GM12878 (cell line): ENCODE measurements at regions not wholly inside any gene's neighbourhood (a gene's known extent, or its start where the extent isn't known, plus 50 kb on each side); places are given as distances from the start of the nearest gene placed in this dataset.

ENCODE experiments used
- ATAC-seq: fragments of 200-7000 bp; cut with Tn5 transposase; 3 replicates; pipeline ENCODE4 v1.9.1; 2020; ENCODE audit warnings: mild to moderate bottlenecking, moderate library complexity
- BruUV-seq: library from RNA; stranded (reverse); fragments of 400-500 nt; replicated peaks from 2 replicates; lab custom pipeline; 2021; lab: Mats Ljungman, UMichigan
- CTCF ChIA-PET: fragments of 300-600 bp; sonication (Branson Sonifier 250); formaldehyde crosslinking; extraction: SDS; loops from one replicate; lab custom pipeline; 2021; ENCODE audit warnings: inconsistent platforms; lab: Yijun Ruan, JAX
- POLR2A ChIA-PET: fragments of 350-600 bp; formaldehyde crosslinking; extraction: SDS; loops from one replicate; lab custom pipeline; 2021; ENCODE audit warnings: inconsistent platforms; lab: Charles Lee
- RAD21 ChIA-PET: fragments of 300-600 bp; sonication (Branson Sonifier 250); formaldehyde crosslinking; loops from one replicate; lab custom pipeline; 2023; ENCODE audit warnings: antibody characterized with exemption; ENCODE audit not compliant: unreplicated experiment; lab: Charles Lee
- SMC1A ChIA-PET: fragments of 300-600 bp; sonication (Branson Sonifier 250); formaldehyde crosslinking; loops from one replicate; lab custom pipeline; 2023; ENCODE audit not compliant: unreplicated experiment, uncharacterized antibody; lab: Charles Lee
- DNase-seq: peaks from one replicate; pipeline ENCODE4 v3.0.0-alpha.2; 2011; ENCODE audit warnings: low read depth, low spot score
- FAIRE-seq: peaks from 3 replicates; lab custom pipeline; 2011; peaks lifted over from hg19 to GRCh38; lab: Jason Lieb, UNC
- H2AFZ ChIP-seq: 2 replicates; pipeline ENCODE4 v1.6.0; 2011; ENCODE audit warnings: low read depth, low read length, control low read depth; ENCODE audit not compliant: control insufficient read depth
- H3K27ac ChIP-seq: 2 replicates; pipeline ENCODE4 v1.5.1; 2011; ENCODE audit warnings: control low read depth; ENCODE audit not compliant: control insufficient read depth, insufficient read depth
- H3K27me3 ChIP-seq, 2 experiments: replicated peaks in 1 of 2; 2 replicates each; pipeline versions ENCODE4 v1.6.0 to v1.6.1; 2011; ENCODE audit warnings: low read length in 1 of 2; ENCODE audit not compliant: control insufficient read depth in 2 of 2, insufficient read depth in 2 of 2
- H3K36me3 ChIP-seq, 2 experiments: 2 replicates each; pipeline ENCODE4 v1.5.1; 2011; ENCODE audit warnings: low read length in 1 of 2; ENCODE audit not compliant: control insufficient read depth in 2 of 2, insufficient read depth in 2 of 2
- H3K4me1 ChIP-seq: 2 replicates; pipeline ENCODE4 v1.6.1; 2011; ENCODE audit warnings: mild to moderate bottlenecking, low read length, moderate library complexity, mixed read lengths; ENCODE audit not compliant: control insufficient read depth, insufficient read depth
- H3K4me2 ChIP-seq: 2 replicates; pipeline ENCODE4 v1.6.0; 2011; ENCODE audit warnings: control low read depth; ENCODE audit not compliant: control insufficient read depth, insufficient read depth
- H3K4me3 ChIP-seq: fragments of 200-600 bp; sonication (generic); 2 replicates; pipeline ENCODE4 v1.5.1; 2016
- H3K79me2 ChIP-seq: 2 replicates; pipeline ENCODE4 v1.6.0; 2011; ENCODE audit warnings: low read length; ENCODE audit not compliant: control insufficient read depth, insufficient read depth
- H3K9ac ChIP-seq: 2 replicates; pipeline ENCODE4 v1.8.0; 2011; ENCODE audit warnings: low read length, control low read depth, mixed read lengths; ENCODE audit not compliant: control insufficient read depth, insufficient read depth
- H3K9me3 ChIP-seq: replicated peaks from 3 replicates; pipeline ENCODE4 v1.5.1; 2011; ENCODE audit warnings: mild to moderate bottlenecking, low read length; ENCODE audit not compliant: control insufficient read depth, insufficient read depth
- H4K20me1 ChIP-seq: 2 replicates; pipeline ENCODE4 v1.6.0; 2011; ENCODE audit not compliant: control insufficient read depth, insufficient read depth
- CBX3 ChIP-seq: fragments of 200-600 bp; sonication (generic); IDR thresholded peaks from 2 replicates; pipeline ENCODE4 v1.6.1; 2016; ENCODE audit warnings: low read depth, borderline replicate concordance
- CREM ChIP-seq: IDR thresholded peaks from 2 replicates; pipeline ENCODE4 v1.6.1; 2014; ENCODE audit warnings: antibody characterized with exemption, low read depth
- KDM1A ChIP-seq: fragments of 200-600 bp; sonication (generic); IDR thresholded peaks from 2 replicates; pipeline ENCODE4 v1.6.1; 2016; ENCODE audit warnings: borderline replicate concordance
- MEF2B ChIP-seq: fragments of 450-650 bp; IDR thresholded peaks from 2 replicates; pipeline ENCODE4 v1.6.1; 2018; ENCODE audit warnings: mild to moderate bottlenecking, moderate library complexity; ENCODE audit not compliant: partially characterized antibody, poor library complexity, severe bottlenecking
- MYC ChIP-seq: IDR thresholded peaks from 2 replicates; pipeline ENCODE4 v1.6.1; 2011; ENCODE audit warnings: mild to moderate bottlenecking, low read length, moderate library complexity, inconsistent platforms; ENCODE audit not compliant: insufficient read depth, insufficient replicate concordance, insufficient read length, severe bottlenecking
- NRF1 ChIP-seq: conservative IDR thresholded peaks from 2 replicates; pipeline ENCODE4 v1.6.1; 2011; ENCODE audit warnings: mild to moderate bottlenecking, low read depth, low read length, improper control_type of control experiment
- RAD21 ChIP-seq: IDR thresholded peaks from 2 replicates; pipeline ENCODE4 v1.6.1; 2011; ENCODE audit warnings: mild to moderate bottlenecking, low read depth, low read length, moderate library complexity; ENCODE audit not compliant: insufficient read depth
- SMC3 ChIP-seq: IDR thresholded peaks from 2 replicates; pipeline ENCODE4 v1.6.1; 2011; ENCODE audit warnings: low read length, improper control_type of control experiment, borderline replicate concordance
- SP1 ChIP-seq: IDR thresholded peaks from one replicate; pipeline ENCODE4 v1.6.1; 2011; ENCODE audit warnings: low read depth, low read length
- SREBF1 ChIP-seq: IDR thresholded peaks from 2 replicates; pipeline ENCODE4 v1.6.1; 2012; ENCODE audit warnings: mild to moderate bottlenecking, low read length
- STAT3 ChIP-seq: IDR thresholded peaks from 2 replicates; pipeline ENCODE4 v1.6.1; 2011; ENCODE audit warnings: low read depth, low read length, improper control_type of control experiment
- USF1 ChIP-seq: IDR thresholded peaks from 2 replicates; pipeline ENCODE4 v1.6.1; 2011; ENCODE audit warnings: borderline replicate concordance, low read depth, mild to moderate bottlenecking, moderate library complexity, mixed read lengths, low read length; ENCODE audit not compliant: insufficient read depth; ENCODE audit errors: extremely low read length
- YY1 ChIP-seq: IDR thresholded peaks from 2 replicates; pipeline ENCODE4 v1.6.1; 2011; ENCODE audit warnings: low read depth, mild to moderate bottlenecking, low read length
- WGBS: methylation state at CpG from one replicate; pipeline ENCODE4 v1.1.6; 2016; ENCODE audit warnings: low lambda C conversion rate; ENCODE audit not compliant: insufficient replicate concordance, insufficient coverage; ENCODE audit errors: missing lambda C conversion rate; 5-methylcytosine and 5-hydroxymethylcytosine counted together
- in situ Hi-C: fragments of 300-500 bp; cut with MboI; formaldehyde crosslinking; loops from 9 replicates; pipeline ENCODE4 v1.14.3; 2018; ENCODE audit warnings: mixed read lengths
- intact Hi-C: fragments of 100-400 bp; cut with micrococcal nuclease; formaldehyde crosslinking; loops from one replicate; pipeline ENCODE4 v1.14.2; 2022; ENCODE audit not compliant: unreplicated experiment
- TF ChIP-seq, protein P1 (sequence below): fragments of 150-350 bp; IDR thresholded peaks from 2 replicates; pipeline ENCODE4 v1.6.1; 2016; ENCODE audit warnings: low read depth, low read length
- TF ChIP-seq, protein P2 (sequence below): IDR thresholded peaks from 2 replicates; pipeline ENCODE4 v1.6.1; 2012; ENCODE audit warnings: low read depth, low read length, improper control_type of control experiment

GRCh38 chr18:69143084-69143483 is 257.6 kb upstream of the DOK6 start:
- ATAC-seq: no peak
- RAD21 ChIA-PET: no interaction called here
- H3K79me2 ChIP-seq: no peaks in the 10 kb centered on the region

DNA sequence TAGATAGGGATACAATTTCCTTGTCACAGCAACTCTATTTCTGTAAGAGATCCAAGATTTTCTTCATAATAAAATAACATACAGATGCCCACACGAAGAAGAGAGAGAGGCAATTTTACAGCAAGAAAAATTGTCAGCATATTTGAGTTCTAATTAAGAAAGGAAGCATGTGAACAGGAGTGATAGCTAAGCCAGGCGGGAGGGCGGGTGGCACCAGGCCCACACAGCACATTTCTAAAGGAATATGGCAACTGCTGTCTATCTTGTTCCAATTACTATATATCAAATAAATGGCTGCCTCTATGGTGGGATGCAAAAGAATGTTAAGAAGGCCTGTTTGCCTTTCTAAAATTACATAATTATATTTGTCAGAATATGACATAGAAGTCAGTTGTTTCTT is 248.3 kb upstream of the DOK6 start:
- intact Hi-C loops (no loop called here), in situ Hi-C loops (no loop called here)
- Histone ChIP-seq H3K79me2 (no peaks in the 10 kb centered on the region), H3K9me3 (no peaks in the 10 kb centered on the region), H4K20me1 (no peaks in the 10 kb centered on the region), H3K27me3 (no peaks in the 10 kb centered on the region), H2AFZ (no peak overlapping the region), H3K27ac (no peak overlapping the region), H3K9ac (no peak overlapping the region), H3K4me2 (no peak overlapping the region), H3K36me3 (no peaks in the 10 kb centered on the region), H3K4me1 (no peaks in the 10 kb centered on the region), H3K4me3 (no peak overlapping the region)
- DNase-seq (no peak), FAIRE-seq (no peak), ATAC-seq (no peak)
- RAD21 ChIA-PET: no interaction called here
- WGBS: 18% methylated on average over 3 of the region's 3 CpGs
- SMC1A ChIA-PET: interaction anchor here (1.5 kb wide), 1 partner anchor 64 kb away, joined by 4 read pairs; no protein-coding TSS in a partner anchor
- BruUV-seq: no TSS peak
- CTCF ChIA-PET: no interaction called here
- POLR2A ChIA-PET: interaction anchor here (1.0 kb wide), 1 partner anchor 13 kb away, joined by 3 read pairs; no protein-coding TSS in a partner anchor
- TF ChIP-seq RAD21: no peak
- no peak for TF ChIP-seq CREM
- no peak for TF ChIP-seq MYC
- no peak for TF ChIP-seq SP1
- TF ChIP-seq SREBF1: no peak
- no peak for TF ChIP-seq USF1
- no peak for TF ChIP-seq SMC3
- TF ChIP-seq, protein P1, sequence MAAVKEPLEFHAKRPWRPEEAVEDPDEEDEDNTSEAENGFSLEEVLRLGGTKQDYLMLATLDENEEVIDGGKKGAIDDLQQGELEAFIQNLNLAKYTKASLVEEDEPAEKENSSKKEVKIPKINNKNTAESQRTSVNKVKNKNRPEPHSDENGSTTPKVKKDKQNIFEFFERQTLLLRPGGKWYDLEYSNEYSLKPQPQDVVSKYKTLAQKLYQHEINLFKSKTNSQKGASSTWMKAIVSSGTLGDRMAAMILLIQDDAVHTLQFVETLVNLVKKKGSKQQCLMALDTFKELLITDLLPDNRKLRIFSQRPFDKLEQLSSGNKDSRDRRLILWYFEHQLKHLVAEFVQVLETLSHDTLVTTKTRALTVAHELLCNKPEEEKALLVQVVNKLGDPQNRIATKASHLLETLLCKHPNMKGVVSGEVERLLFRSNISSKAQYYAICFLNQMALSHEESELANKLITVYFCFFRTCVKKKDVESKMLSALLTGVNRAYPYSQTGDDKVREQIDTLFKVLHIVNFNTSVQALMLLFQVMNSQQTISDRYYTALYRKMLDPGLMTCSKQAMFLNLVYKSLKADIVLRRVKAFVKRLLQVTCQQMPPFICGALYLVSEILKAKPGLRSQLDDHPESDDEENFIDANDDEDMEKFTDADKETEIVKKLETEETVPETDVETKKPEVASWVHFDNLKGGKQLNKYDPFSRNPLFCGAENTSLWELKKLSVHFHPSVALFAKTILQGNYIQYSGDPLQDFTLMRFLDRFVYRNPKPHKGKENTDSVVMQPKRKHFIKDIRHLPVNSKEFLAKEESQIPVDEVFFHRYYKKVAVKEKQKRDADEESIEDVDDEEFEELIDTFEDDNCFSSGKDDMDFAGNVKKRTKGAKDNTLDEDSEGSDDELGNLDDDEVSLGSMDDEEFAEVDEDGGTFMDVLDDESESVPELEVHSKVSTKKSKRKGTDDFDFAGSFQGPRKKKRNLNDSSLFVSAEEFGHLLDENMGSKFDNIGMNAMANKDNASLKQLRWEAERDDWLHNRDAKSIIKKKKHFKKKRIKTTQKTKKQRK: no peak
- TF ChIP-seq, protein P2, sequence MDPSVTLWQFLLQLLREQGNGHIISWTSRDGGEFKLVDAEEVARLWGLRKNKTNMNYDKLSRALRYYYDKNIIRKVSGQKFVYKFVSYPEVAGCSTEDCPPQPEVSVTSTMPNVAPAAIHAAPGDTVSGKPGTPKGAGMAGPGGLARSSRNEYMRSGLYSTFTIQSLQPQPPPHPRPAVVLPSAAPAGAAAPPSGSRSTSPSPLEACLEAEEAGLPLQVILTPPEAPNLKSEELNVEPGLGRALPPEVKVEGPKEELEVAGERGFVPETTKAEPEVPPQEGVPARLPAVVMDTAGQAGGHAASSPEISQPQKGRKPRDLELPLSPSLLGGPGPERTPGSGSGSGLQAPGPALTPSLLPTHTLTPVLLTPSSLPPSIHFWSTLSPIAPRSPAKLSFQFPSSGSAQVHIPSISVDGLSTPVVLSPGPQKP: no peak
- TF ChIP-seq NRF1: no peak
- TF ChIP-seq YY1: no peak
- no peak for TF ChIP-seq STAT3

More at GRCh38 chr18:69143084-69143483, 257.6 kb upstream of the DOK6 start:
- Histone ChIP-seq H3K4me1 (no peaks in the 10 kb centered on the region), H3K27ac (no peak overlapping the region), H3K9ac (no peak overlapping the region), H3K36me3 (no peaks in the 10 kb centered on the region), H3K4me2 (no peak overlapping the region), H2AFZ (no peak overlapping the region), H3K4me3 (no peak overlapping the region), H3K27me3 (no peaks in the 10 kb centered on the region)
- DNase-seq: no peak
- WGBS: 42% methylated on average over 2 of the region's 2 CpGs
- CTCF ChIA-PET: no interaction called here
- FAIRE-seq: no peak
- BruUV-seq: no TSS peak
- intact Hi-C loops (no loop called here), in situ Hi-C loops (no loop called here)
- POLR2A ChIA-PET: no interaction called here
- TF ChIP-seq MEF2B: no peak
- TF ChIP-seq CBX3: no peak
- TF ChIP-seq KDM1A: no peak
- TF ChIP-seq, all 136 proteins: peak for 0
- SMC1A ChIA-PET: interaction anchor here (0.6 kb wide), 1 partner anchor 249 kb away, joined by 3 read pairs; no protein-coding TSS in a partner anchor
- no peaks in the 10 kb centered on the region for H3K9me3 ChIP-seq
- no peaks in the 10 kb centered on the region for H4K20me1 ChIP-seq
